ENCODE measurements at regions not wholly inside any gene's neighbourhood (a gene's known extent, or its start where the extent isn't known, plus 50 kb on each side); places are given as distances from the start of the nearest gene placed in this dataset.
A peak's percentile ranks its signal among the peaks of the same experiment; 100 is the strongest.

DNA sequence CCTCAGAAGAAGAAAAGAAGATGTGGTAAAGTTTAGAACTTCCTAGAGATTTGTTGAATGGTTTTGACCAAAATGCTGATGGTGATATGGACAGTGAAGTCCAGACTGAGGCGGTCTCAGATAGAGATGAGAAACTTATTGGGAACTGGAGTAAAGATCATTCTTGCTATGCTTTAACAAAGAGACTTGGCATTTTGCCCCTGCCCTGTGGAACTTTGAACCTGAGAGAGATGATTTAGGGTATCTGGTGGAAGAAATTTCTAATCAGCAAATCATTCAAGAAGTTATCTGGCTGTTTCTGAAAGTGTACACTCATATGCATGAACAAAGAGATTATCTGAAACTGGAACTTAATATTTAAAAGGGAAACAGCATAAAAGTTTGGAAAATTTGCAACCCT is 505.2 kb downstream of the NSUN3 start:
- Histone ChIP-seq H3K36me3 (ENCODE audit: control insufficient read depth, insufficient read depth, low read length) (no peaks in the 10 kb centered on the region), H3K27me3 (replicated peaks; ENCODE audit: control insufficient read depth, insufficient read depth, low read length) (no peaks in the 10 kb centered on the region), H3K9me3 (no peaks in the 10 kb centered on the region), H3K4me1 (no peaks in the 10 kb centered on the region), H3K4me3 (ENCODE audit: low read depth, low read length) (no peak overlapping the region)
- CTCF ChIA-PET: no interaction called here
- no peaks in the 10 kb centered on the region for H3K36me3 Mint-ChIP-seq (ENCODE audit: insufficient read depth, unreplicated experiment)
- BruUV-seq (replicated peaks): no TSS peak
- H3K27ac Mint-ChIP-seq (ENCODE audit: unreplicated experiment): no peak overlapping the region
- TF ChIP-seq, protein P1, sequence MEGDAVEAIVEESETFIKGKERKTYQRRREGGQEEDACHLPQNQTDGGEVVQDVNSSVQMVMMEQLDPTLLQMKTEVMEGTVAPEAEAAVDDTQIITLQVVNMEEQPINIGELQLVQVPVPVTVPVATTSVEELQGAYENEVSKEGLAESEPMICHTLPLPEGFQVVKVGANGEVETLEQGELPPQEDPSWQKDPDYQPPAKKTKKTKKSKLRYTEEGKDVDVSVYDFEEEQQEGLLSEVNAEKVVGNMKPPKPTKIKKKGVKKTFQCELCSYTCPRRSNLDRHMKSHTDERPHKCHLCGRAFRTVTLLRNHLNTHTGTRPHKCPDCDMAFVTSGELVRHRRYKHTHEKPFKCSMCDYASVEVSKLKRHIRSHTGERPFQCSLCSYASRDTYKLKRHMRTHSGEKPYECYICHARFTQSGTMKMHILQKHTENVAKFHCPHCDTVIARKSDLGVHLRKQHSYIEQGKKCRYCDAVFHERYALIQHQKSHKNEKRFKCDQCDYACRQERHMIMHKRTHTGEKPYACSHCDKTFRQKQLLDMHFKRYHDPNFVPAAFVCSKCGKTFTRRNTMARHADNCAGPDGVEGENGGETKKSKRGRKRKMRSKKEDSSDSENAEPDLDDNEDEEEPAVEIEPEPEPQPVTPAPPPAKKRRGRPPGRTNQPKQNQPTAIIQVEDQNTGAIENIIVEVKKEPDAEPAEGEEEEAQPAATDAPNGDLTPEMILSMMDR (IDR thresholded peaks at IDR 0.05; ENCODE audit: insufficient read depth in 1 of 2, low read depth in 1 of 2, low read length in 1 of 2, severe bottlenecking in 1 of 2, unreplicated experiment in 1 of 2): no peak
- H3K4me1 Mint-ChIP-seq (ENCODE audit: low read depth, unreplicated experiment): no peaks in the 10 kb centered on the region
- H3K27me3 Mint-ChIP-seq (ENCODE audit: insufficient read depth, unreplicated experiment): no peaks in the 10 kb centered on the region
- no peak for DNase-seq
- POLR2A ChIA-PET: no interaction called here
- no peak overlapping the region for H3K4me3 Mint-ChIP-seq (ENCODE audit: unreplicated experiment)
- peaks cover 9% of the 10 kb centered on the region for H3K9me3 Mint-ChIP-seq (ENCODE audit: unreplicated experiment)
- intact Hi-C loops (cut with micrococcal nuclease; ENCODE audit: unreplicated experiment): no loop called here

DNA sequence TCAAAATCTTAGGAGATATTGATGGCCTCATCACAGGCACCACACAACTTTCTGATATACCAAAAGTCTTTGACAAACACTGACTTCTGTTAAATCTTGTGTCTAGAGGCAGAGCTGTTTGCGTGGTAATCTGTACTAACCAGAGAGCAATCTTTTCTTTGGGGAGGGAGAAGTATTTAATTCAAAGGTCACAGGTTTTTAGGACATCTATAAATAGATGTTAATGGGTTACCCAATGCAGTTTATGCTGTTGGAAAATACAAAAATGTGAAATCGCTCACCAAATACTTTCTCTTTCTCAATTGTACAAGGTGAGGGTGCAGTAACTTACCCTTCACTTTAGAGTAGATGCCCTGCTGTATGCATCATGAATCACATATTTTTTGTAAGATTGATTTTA is 510.5 kb downstream of the NSUN3 start:
- ChIA-PET POLR2A (no interaction called here), CTCF (no interaction called here)
- H3K36me3 ChIP-seq (ENCODE audit: control insufficient read depth, insufficient read depth, low read length): no peaks in the 10 kb centered on the region
- Mint-ChIP-seq H3K9me3 (ENCODE audit: unreplicated experiment) (no peaks in the 10 kb centered on the region), H3K4me1 (ENCODE audit: low read depth, unreplicated experiment) (no peaks in the 10 kb centered on the region), H3K36me3 (ENCODE audit: insufficient read depth, unreplicated experiment) (no peaks in the 10 kb centered on the region), H3K27me3 (ENCODE audit: insufficient read depth, unreplicated experiment) (no peaks in the 10 kb centered on the region), H3K4me3 (ENCODE audit: unreplicated experiment) (no peak overlapping the region), H3K27ac (ENCODE audit: unreplicated experiment) (no peak overlapping the region)
- no peaks in the 10 kb centered on the region for H3K27me3 ChIP-seq (replicated peaks; ENCODE audit: control insufficient read depth, insufficient read depth, low read length)
- H3K4me1 ChIP-seq: no peaks in the 10 kb centered on the region
- no TSS peak for BruUV-seq (replicated peaks)
- intact Hi-C loops (cut with micrococcal nuclease; ENCODE audit: unreplicated experiment): no loop called here
- no peak for DNase-seq
- no peak overlapping the region for H3K4me3 ChIP-seq (ENCODE audit: low read depth, low read length)
- no peaks in the 10 kb centered on the region for H3K9me3 ChIP-seq
- TF ChIP-seq, protein P1 (IDR thresholded peaks at IDR 0.05; ENCODE audit: insufficient read depth in 1 of 2, low read depth in 1 of 2, low read length in 1 of 2, severe bottlenecking in 1 of 2, unreplicated experiment in 1 of 2): no peak

DNA sequence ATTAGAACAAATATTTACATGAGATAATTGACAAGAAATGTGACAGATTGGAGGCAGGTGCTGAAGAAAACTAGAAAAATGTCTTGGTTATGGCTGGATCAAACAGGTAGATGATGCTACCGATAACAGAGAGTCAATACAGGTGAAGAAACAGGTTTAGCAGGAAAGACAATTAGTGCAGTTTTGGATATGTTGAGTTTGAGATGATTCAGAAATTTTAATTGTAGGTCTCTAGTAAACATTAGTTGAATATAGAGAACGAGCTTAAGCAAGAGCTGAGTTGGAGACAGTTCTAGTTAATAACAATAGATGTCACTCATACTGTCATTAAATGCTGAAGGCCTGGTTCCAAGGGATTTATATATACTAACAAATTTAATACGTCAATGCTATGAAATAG is 524.4 kb downstream of the NSUN3 start:
- CTCF ChIA-PET: interaction anchor here (1.3 kb wide), 1 partner anchor 63 kb away, joined by 4 read pairs; no protein-coding TSS in a partner anchor

More for the DNA sequence above, 524.4 kb downstream of the NSUN3 start:
- intact Hi-C loops (cut with micrococcal nuclease; ENCODE audit: unreplicated experiment): loop anchor here (1.0 to 2.0 kb wide), 6 partner anchors 30 to 374 kb away; no protein-coding TSS in a partner anchor
- Mint-ChIP-seq H3K36me3 (ENCODE audit: insufficient read depth, unreplicated experiment) (peaks cover 17% of the 10 kb centered on the region), H3K9me3 (ENCODE audit: unreplicated experiment) (peaks cover 49% of the 10 kb centered on the region), H3K4me1 (ENCODE audit: low read depth, unreplicated experiment) (peaks cover 29% of the 10 kb centered on the region), H3K27me3 (ENCODE audit: insufficient read depth, unreplicated experiment) (no peaks in the 10 kb centered on the region), H3K27ac (ENCODE audit: unreplicated experiment) (peak overlapping the region; percentile 87), H3K4me3 (ENCODE audit: unreplicated experiment) (peak overlapping the region; percentile 3)
- Histone ChIP-seq H3K4me3 (ENCODE audit: low read depth, low read length) (no peak overlapping the region), H3K4me1 (peaks cover 25% of the 10 kb centered on the region), H3K9me3 (peaks cover 7% of the 10 kb centered on the region), H3K27me3 (replicated peaks; ENCODE audit: control insufficient read depth, insufficient read depth, low read length) (no peaks in the 10 kb centered on the region), H3K36me3 (ENCODE audit: control insufficient read depth, insufficient read depth, low read length) (no peaks in the 10 kb centered on the region; the same call in 1 of the 2 replicates)
- peak; percentile 29 to 67 for DNase-seq
- TF ChIP-seq, protein P1 (IDR thresholded peaks at IDR 0.05; ENCODE audit: insufficient read depth in 1 of 2, low read depth in 1 of 2, low read length in 1 of 2, severe bottlenecking in 1 of 2, unreplicated experiment in 1 of 2): no peak
- BruUV-seq (replicated peaks): no TSS peak
- POLR2A ChIA-PET: no interaction called here

Measured in Caco-2 (cell line).